DOHH2 (cell line): ENCODE measurements at regions not wholly inside any gene's neighbourhood (a gene's known extent, or its start where the extent isn't known, plus 50 kb on each side); places are given as distances from the start of the nearest gene placed in this dataset.

ENCODE experiments used
- EZH2phosphoT487 ChIP-seq: fragments of 200-600 bp; sonication (generic); IDR thresholded peaks from 2 replicates; pipeline ENCODE4 v1.6.1; 2017; ENCODE audit warnings: borderline replicate concordance, mild to moderate bottlenecking, antibody characterized with exemption, low read length, moderate library complexity, mixed read lengths
- TF ChIP-seq, protein P1 (sequence below): fragments of 200-600 bp; sonication (generic); IDR thresholded peaks from one replicate; pipeline ENCODE4 v1.5.1; 2014; ENCODE audit warnings: antibody characterized with exemption, mild to moderate bottlenecking, low read depth, low read length; ENCODE audit not compliant: poor library complexity, severe bottlenecking

- TF ChIP-seq, protein P1, sequence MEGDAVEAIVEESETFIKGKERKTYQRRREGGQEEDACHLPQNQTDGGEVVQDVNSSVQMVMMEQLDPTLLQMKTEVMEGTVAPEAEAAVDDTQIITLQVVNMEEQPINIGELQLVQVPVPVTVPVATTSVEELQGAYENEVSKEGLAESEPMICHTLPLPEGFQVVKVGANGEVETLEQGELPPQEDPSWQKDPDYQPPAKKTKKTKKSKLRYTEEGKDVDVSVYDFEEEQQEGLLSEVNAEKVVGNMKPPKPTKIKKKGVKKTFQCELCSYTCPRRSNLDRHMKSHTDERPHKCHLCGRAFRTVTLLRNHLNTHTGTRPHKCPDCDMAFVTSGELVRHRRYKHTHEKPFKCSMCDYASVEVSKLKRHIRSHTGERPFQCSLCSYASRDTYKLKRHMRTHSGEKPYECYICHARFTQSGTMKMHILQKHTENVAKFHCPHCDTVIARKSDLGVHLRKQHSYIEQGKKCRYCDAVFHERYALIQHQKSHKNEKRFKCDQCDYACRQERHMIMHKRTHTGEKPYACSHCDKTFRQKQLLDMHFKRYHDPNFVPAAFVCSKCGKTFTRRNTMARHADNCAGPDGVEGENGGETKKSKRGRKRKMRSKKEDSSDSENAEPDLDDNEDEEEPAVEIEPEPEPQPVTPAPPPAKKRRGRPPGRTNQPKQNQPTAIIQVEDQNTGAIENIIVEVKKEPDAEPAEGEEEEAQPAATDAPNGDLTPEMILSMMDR = no peak
- no peak for TF ChIP-seq EZH2phosphoT487
Measured at GRCh38 chr6:86456821-86457220, 480.5 kb upstream of the HTR1E start.
